A549 (cell line): ENCODE measurements at regions not wholly inside any gene's neighbourhood (a gene's known extent, or its start where the extent isn't known, plus 50 kb on each side); places are given as distances from the start of the nearest gene placed in this dataset.

Source experiments
- ATAC-seq, 2 experiments: fragments of 200-7000 bp in 1 of 2; fragments of >200 bp in 1 of 2; cut with Nextera tagmentation in 1 of 2; cut with Tn5 transposase in 1 of 2; 3 replicates each; pipeline versions ENCODE4 v1.8.0 to v1.9.1; 2018 to 2020; ENCODE audit warnings: mild to moderate bottlenecking in 1 of 2, moderate library complexity in 1 of 2
- CTCF ChIA-PET: fragments of 300-600 bp; sonication (Branson Sonifier 250); formaldehyde crosslinking; extraction: SDS; loops from one replicate; lab custom pipeline; 2021; ENCODE audit warnings: antibody characterized with exemption, inconsistent platforms; lab: Yijun Ruan, JAX
- POLR2A ChIA-PET: fragments of 350-600 bp; formaldehyde crosslinking; extraction: SDS; loops from one replicate; lab custom pipeline; 2021; ENCODE audit warnings: antibody characterized with exemption, inconsistent platforms; lab: Yijun Ruan, JAX
- DNase-seq, 2 experiments: peaks; one replicate each; pipeline versions ENCODE4 v3.0.0 to v3.0.0-alpha.2; 2011 to 2016; ENCODE audit warnings: low read depth in 1 of 2, low spot score in 1 of 2
- FAIRE-seq: peaks from 2 replicates; lab custom pipeline; 2011; peaks lifted over from hg19 to GRCh38; lab: Jason Lieb, UNC
- H3K27ac ChIP-seq, 2 experiments: fragments of >200 bp; sonication (Bioruptor Twin); formaldehyde crosslinking; 3 replicates each; pipeline ENCODE4 v1.5.1; 2016 to 2017
- H3K4me1 ChIP-seq: fragments of >200 bp; sonication (Bioruptor Twin); formaldehyde crosslinking; 3 replicates; pipeline ENCODE4 v1.6.1; 2016
- H3K4me2 ChIP-seq: fragments of >200 bp; sonication (Bioruptor Twin); formaldehyde crosslinking; 3 replicates; pipeline ENCODE4 v1.6.1; 2016
- H3K4me3 ChIP-seq: fragments of >200 bp; sonication (Bioruptor Twin); formaldehyde crosslinking; 3 replicates; pipeline ENCODE4 v1.5.1; 2016
- H3K9me3 ChIP-seq: fragments of >200 bp; sonication (Bioruptor Twin); formaldehyde crosslinking; 3 replicates; pipeline ENCODE4 v1.6.1; 2016
- BHLHE40 ChIP-seq: IDR thresholded peaks from 2 replicates; pipeline ENCODE4 v1.6.1; 2012; ENCODE audit warnings: low read depth, low read length, inconsistent platforms
- CBX2 ChIP-seq: fragments of 200-600 bp; sonication (generic); IDR thresholded peaks from 2 replicates; pipeline ENCODE4 v1.6.1; 2016; ENCODE audit warnings: low read depth, mild to moderate bottlenecking, borderline replicate concordance
- CEBPB ChIP-seq, 2 experiments: fragments of >200 bp in 1 of 2; sonication (Bioruptor Twin) in 1 of 2; formaldehyde crosslinking in 1 of 2; IDR thresholded peaks; 2 replicates each; pipeline ENCODE4 v1.6.1; 2012 to 2016
- FOSL2 ChIP-seq, 2 experiments: fragments of 450-650 bp in 1 of 2; fragments of >200 bp in 1 of 2; sonication (Bioruptor Twin) in 1 of 2; formaldehyde crosslinking; IDR thresholded peaks; 2 replicates each; pipeline versions ENCODE4 v1.5.0 to v1.6.1; 2016 to 2020; ENCODE audit warnings: mild to moderate bottlenecking in 1 of 2, moderate library complexity in 1 of 2
- HMGXB4 ChIP-seq: fragments of 250-450 bp; sonication (Bioruptor Pico); IDR thresholded peaks from 2 replicates; pipeline ENCODE4 v1.5.0; 2021; ENCODE audit warnings: mild to moderate bottlenecking, moderate library complexity, borderline replicate concordance
- HOXA7 ChIP-seq: fragments of 250-450 bp; sonication (Bioruptor Pico); IDR thresholded peaks from 2 replicates; pipeline ENCODE4 v1.5.0; 2020; ENCODE audit warnings: mild to moderate bottlenecking, moderate library complexity
- KDM1A ChIP-seq: fragments of 200-600 bp; sonication (generic); IDR thresholded peaks from 2 replicates; pipeline ENCODE4 v1.6.1; 2016; ENCODE audit warnings: low read depth, mild to moderate bottlenecking
- MAFK ChIP-seq: fragments of 450-650 bp; IDR thresholded peaks from 2 replicates; pipeline ENCODE4 v1.6.1; 2014; ENCODE audit not compliant: partially characterized antibody
- NFE2L2 ChIP-seq: fragments of 150-350 bp; conservative IDR thresholded peaks from 2 replicates; pipeline ENCODE4 v1.6.1; 2014; ENCODE audit warnings: low read length
- RAD21 ChIP-seq, 2 experiments: fragments of >200 bp in 1 of 2; sonication (Bioruptor Twin) in 1 of 2; formaldehyde crosslinking in 1 of 2; IDR thresholded peaks in 1 of 2; conservative IDR thresholded peaks in 1 of 2; 2 replicates in 1 of 2; 3 replicates in 1 of 2; pipeline ENCODE4 v1.6.1; 2012 to 2018; ENCODE audit warnings: inconsistent platforms in 1 of 2
- RARB ChIP-seq: fragments of 250-450 bp; sonication (Bioruptor Pico); IDR thresholded peaks from 2 replicates; pipeline ENCODE4 v1.8.0; 2021; ENCODE audit warnings: mild to moderate bottlenecking, moderate library complexity
- RCOR1 ChIP-seq: fragments of 150-350 bp; IDR thresholded peaks from 2 replicates; pipeline ENCODE4 v1.6.1; 2014; ENCODE audit warnings: antibody characterized with exemption, low read length, low read depth
- RNF2 ChIP-seq: fragments of 200-600 bp; sonication (generic); IDR thresholded peaks from 2 replicates; pipeline ENCODE4 v1.6.1; 2016; ENCODE audit warnings: low read depth, mild to moderate bottlenecking, antibody characterized with exemption, moderate library complexity, borderline replicate concordance
- ZNF302 ChIP-seq: fragments of 250-450 bp; sonication (Bioruptor Pico); IDR thresholded peaks from 2 replicates; pipeline ENCODE4 v1.9.0; 2021; ENCODE audit warnings: inconsistent platforms, mild to moderate bottlenecking, moderate library complexity
- WGBS: methylation state at CpG from one replicate; pipeline ENCODE4 v1.1.6; 2017; ENCODE audit errors: missing lambda C conversion rate; 5-methylcytosine and 5-hydroxymethylcytosine counted together
- TF ChIP-seq, protein P1 (sequence below): fragments of 200-600 bp; sonication (generic); IDR thresholded peaks from 2 replicates; pipeline ENCODE4 v1.6.1; 2016; ENCODE audit warnings: antibody characterized with exemption, mild to moderate bottlenecking, moderate library complexity

GRCh38 chr1:59025898-59026426 lies 242.1 kb upstream of the JUN start:
- Histone ChIP-seq H3K4me2 (no peak overlapping the region), H3K27ac (0 out of 6 replicates have a peak overlapping the region, but pooled peaks of 1 of the 2 experiments have one; percentile 28)

GRCh38 chr1:59026472-59026948 lies 242.7 kb upstream of the JUN start:
- Histone ChIP-seq H3K4me3 (no peak overlapping the region), H3K4me1 (peaks cover 19% of the 10 kb centered on the region), H3K27ac (0 out of 6 replicates have a peak overlapping the region, but pooled peaks of 1 of the 2 experiments have one; percentile 28), H3K4me2 (no peak overlapping the region), H3K9me3 (no peaks in the 10 kb centered on the region)
- ChIA-PET POLR2A (no interaction called here), CTCF (no interaction called here)
- WGBS, result 88% methylated on average over 6 of the region's 6 CpGs
- ATAC-seq (no peak), DNase-seq (no peak), FAIRE-seq (no peak)
- TF ChIP-seq NFE2L2 (no peak), FOSL2 (IDR thresholded peaks at IDR 0.05) (no peak), FOSL2 (CRISPR knock-in tag; IDR thresholded peaks at IDR 0.05) (0 out of 2 replicates have a peak, but pooled peaks have one; percentile 15)

More at GRCh38 chr1:59025898-59026426, 242.1 kb upstream of the JUN start:
- ChIA-PET CTCF (no interaction called here), POLR2A (no interaction called here)
- no peak for FAIRE-seq
- H3K4me1 ChIP-seq, result peaks cover 19% of the 10 kb centered on the region
- TF ChIP-seq HOXA7 (CRISPR knock-in tag) (no peak), KDM1A (no peak), RARB (no peak), RCOR1 (no peak)
- TF ChIP-seq, all 56 proteins: peak for 0
- DNase-seq (no peak), ATAC-seq (no peak)
- WGBS, result 89% methylated on average over 4 of the region's 4 CpGs
- H3K4me3 ChIP-seq, result no peak overlapping the region
- no peaks in the 10 kb centered on the region for H3K9me3 ChIP-seq

GRCh38 chr1:59027177-59027576 lies 243.3 kb upstream of the JUN start:
- DNase-seq (no peak), FAIRE-seq (no peak), ATAC-seq (no peak)
- Histone ChIP-seq H3K4me1 (peaks cover 19% of the 10 kb centered on the region), H3K27ac (0 out of 6 replicates have a peak overlapping the region, but pooled peaks of 1 of the 2 experiments have one; percentile 33), H3K4me2 (no peak overlapping the region; the same call in 2 of the 3 replicates), H3K4me3 (no peak overlapping the region), H3K9me3 (no peaks in the 10 kb centered on the region)
- TF ChIP-seq KDM1A (no peak), NFE2L2 (no peak), HMGXB4 (no peak), RAD21 (conservative IDR thresholded peaks at IDR 0.05 in 1 of 2, IDR thresholded peaks at IDR 0.05 in 1 of 2) (no peak), CEBPB (IDR thresholded peaks at IDR 0.05) (no peak), CBX2 (no peak), ZNF302 (no peak), BHLHE40 (no peak), MAFK (no peak), HOXA7 (CRISPR knock-in tag) (no peak), RNF2 (no peak)
- TF ChIP-seq, protein P1, sequence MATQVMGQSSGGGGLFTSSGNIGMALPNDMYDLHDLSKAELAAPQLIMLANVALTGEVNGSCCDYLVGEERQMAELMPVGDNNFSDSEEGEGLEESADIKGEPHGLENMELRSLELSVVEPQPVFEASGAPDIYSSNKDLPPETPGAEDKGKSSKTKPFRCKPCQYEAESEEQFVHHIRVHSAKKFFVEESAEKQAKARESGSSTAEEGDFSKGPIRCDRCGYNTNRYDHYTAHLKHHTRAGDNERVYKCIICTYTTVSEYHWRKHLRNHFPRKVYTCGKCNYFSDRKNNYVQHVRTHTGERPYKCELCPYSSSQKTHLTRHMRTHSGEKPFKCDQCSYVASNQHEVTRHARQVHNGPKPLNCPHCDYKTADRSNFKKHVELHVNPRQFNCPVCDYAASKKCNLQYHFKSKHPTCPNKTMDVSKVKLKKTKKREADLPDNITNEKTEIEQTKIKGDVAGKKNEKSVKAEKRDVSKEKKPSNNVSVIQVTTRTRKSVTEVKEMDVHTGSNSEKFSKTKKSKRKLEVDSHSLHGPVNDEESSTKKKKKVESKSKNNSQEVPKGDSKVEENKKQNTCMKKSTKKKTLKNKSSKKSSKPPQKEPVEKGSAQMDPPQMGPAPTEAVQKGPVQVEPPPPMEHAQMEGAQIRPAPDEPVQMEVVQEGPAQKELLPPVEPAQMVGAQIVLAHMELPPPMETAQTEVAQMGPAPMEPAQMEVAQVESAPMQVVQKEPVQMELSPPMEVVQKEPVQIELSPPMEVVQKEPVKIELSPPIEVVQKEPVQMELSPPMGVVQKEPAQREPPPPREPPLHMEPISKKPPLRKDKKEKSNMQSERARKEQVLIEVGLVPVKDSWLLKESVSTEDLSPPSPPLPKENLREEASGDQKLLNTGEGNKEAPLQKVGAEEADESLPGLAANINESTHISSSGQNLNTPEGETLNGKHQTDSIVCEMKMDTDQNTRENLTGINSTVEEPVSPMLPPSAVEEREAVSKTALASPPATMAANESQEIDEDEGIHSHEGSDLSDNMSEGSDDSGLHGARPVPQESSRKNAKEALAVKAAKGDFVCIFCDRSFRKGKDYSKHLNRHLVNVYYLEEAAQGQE, result no peak
- POLR2A ChIA-PET, result no interaction called here
- CTCF ChIA-PET, result no interaction called here
- WGBS, result 86% methylated on average over 2 of the region's 2 CpGs
